ENCODE measurements at regions not wholly inside any gene's neighbourhood (a gene's known extent, or its start where the extent isn't known, plus 50 kb on each side); places are given as distances from the start of the nearest gene placed in this dataset.

DNA sequence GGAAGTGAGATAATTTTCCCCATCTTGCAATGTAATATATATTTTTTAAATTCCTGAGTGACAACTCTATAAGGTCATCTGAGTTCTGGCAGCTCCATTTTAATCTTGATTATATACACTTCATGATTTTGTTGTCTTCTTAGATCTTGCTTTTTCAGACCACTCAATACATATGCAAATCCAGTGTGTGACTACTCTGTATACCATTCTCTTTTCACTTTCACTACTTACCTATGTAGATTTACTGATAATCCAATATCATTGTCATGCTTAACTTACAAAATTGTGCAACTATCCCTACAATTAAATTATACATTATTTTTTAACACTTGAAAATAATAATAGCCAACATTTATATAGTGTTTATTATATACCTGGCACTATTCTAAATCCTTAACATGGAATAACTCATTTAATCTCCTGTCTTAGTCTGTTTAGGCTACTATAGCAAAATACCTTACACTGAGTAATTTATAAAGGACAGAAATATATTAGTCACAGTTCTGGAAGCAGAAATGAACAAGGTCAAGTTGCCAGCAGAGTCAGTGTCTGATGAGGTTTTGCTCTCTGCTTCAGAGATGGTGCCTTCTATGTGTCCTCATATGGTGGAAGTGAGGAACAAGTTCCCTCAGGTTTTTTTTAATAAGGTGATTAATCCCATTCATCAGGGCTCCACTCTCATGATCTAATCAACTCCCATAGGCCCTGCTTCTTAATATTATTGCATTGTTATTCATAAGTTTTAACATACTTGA, 338.5 kb downstream of the TUSC7 start:
- DNase-seq (ENCODE audit: low read depth in 1 of 2, low spot score in 2 of 2) (no peak), FAIRE-seq (no peak)
- H3K56ac ChIP-seq (replicated peaks; ENCODE audit: insufficient read length, low read depth, low read length) = no peak overlapping the region
- CTCF ChIA-PET (ENCODE audit: partially characterized antibody) = no interaction called here
- POLR2A ChIA-PET (ENCODE audit: partially characterized antibody) = no interaction called here
- no peak overlapping the region for H3K4ac ChIP-seq (replicated peaks; ENCODE audit: insufficient read length, low read depth, low read length)
- no peak overlapping the region for H4K91ac ChIP-seq (replicated peaks; ENCODE audit: insufficient read length, low read length)
- no peak overlapping the region for H3K18ac ChIP-seq (ENCODE audit: extremely low read depth, low read length)
- peaks cover 3 to 10% of the 10 kb centered on the region in 2 experiments; a peak in 2 of 4 replicates for H3K9me3 ChIP-seq (ENCODE audit: insufficient read depth in 2 of 2, low read depth in 1 of 2, low read length in 1 of 2)
- H3K9ac ChIP-seq (replicated peaks in 1 of 4; ENCODE audit: extremely low read depth in 1 of 4, low read depth in 3 of 4, low read length in 3 of 4) = no peak overlapping the region
- H3K79me2 ChIP-seq (ENCODE audit: control insufficient read depth in 1 of 2, insufficient read depth in 2 of 2, low read length in 2 of 2) = no peaks in the 10 kb centered on the region
- H3K14ac ChIP-seq (ENCODE audit: insufficient read length) = no peak overlapping the region
- H2BK120ac ChIP-seq (replicated peaks; ENCODE audit: low read depth, low read length) = no peak overlapping the region
- no peak overlapping the region for H2AFZ ChIP-seq (ENCODE audit: low read length)
- no peak overlapping the region; the same call in 1 of the 2 replicates for H3K27ac ChIP-seq (ENCODE audit: low read depth, low read length)
- no peak overlapping the region for H2BK12ac ChIP-seq (ENCODE audit: low read depth, low read length)
- H3K23ac ChIP-seq (ENCODE audit: insufficient read length) = no peak overlapping the region
- H3K23me2 ChIP-seq (ENCODE audit: low read depth, low read length) = no peaks in the 10 kb centered on the region
- H3K27me3 ChIP-seq (replicated peaks in 1 of 4; ENCODE audit: control insufficient read depth in 3 of 4, extremely low read depth in 1 of 4, insufficient read depth in 3 of 4, low read length in 3 of 4) = no peaks in the 10 kb centered on the region
- H4K8ac ChIP-seq (ENCODE audit: extremely low read depth, insufficient read depth, low read length) = no peak overlapping the region; the same call in 1 of the 2 replicates
- no peak overlapping the region for H3K4me3 ChIP-seq (ENCODE audit: extremely low read depth in 1 of 4, insufficient read depth in 2 of 4, low read depth in 3 of 4, low read length in 4 of 4)
- H2BK15ac ChIP-seq (ENCODE audit: low read length) = no peak overlapping the region
- no peaks in the 10 kb centered on the region for H3K79me1 ChIP-seq (ENCODE audit: low read depth, low read length)
- no peak overlapping the region for H4K5ac ChIP-seq (ENCODE audit: insufficient read length, low read depth, low read length)
- no peaks in the 10 kb centered on the region for H3K36me3 ChIP-seq (ENCODE audit: control insufficient read depth in 2 of 4, insufficient read depth in 4 of 4, low read length in 3 of 4)
- H2AK5ac ChIP-seq (ENCODE audit: low read depth, low read length) = no peak overlapping the region
- H3K4me1 ChIP-seq (replicated peaks in 1 of 4; ENCODE audit: control insufficient read depth in 3 of 4, insufficient read depth in 4 of 4, low read length in 3 of 4) = peaks cover 0 to 7% (median 3%) of the 10 kb centered on the region in 4 experiments; a peak in 3 of 7 replicates
- H3K4me2 ChIP-seq (ENCODE audit: insufficient read depth in 1 of 2, low read depth in 2 of 2, low read length in 2 of 2) = no peak overlapping the region
- no peak overlapping the region for H2BK5ac ChIP-seq (ENCODE audit: low read depth, low read length)
- H2BK20ac ChIP-seq (ENCODE audit: low read length) = no peak overlapping the region
- H4K20me1 ChIP-seq (replicated peaks in 1 of 2; ENCODE audit: control insufficient read depth in 1 of 2, insufficient read depth in 2 of 2, low read length in 2 of 2) = no peaks in the 10 kb centered on the region
- TF ChIP-seq MAFK (IDR thresholded peaks at IDR 0.05; ENCODE audit: low read depth, low read length) = no peak
- no peak for TF ChIP-seq SP4 (IDR thresholded peaks at IDR 0.05; ENCODE audit: low read length)
- TF ChIP-seq, protein P1, sequence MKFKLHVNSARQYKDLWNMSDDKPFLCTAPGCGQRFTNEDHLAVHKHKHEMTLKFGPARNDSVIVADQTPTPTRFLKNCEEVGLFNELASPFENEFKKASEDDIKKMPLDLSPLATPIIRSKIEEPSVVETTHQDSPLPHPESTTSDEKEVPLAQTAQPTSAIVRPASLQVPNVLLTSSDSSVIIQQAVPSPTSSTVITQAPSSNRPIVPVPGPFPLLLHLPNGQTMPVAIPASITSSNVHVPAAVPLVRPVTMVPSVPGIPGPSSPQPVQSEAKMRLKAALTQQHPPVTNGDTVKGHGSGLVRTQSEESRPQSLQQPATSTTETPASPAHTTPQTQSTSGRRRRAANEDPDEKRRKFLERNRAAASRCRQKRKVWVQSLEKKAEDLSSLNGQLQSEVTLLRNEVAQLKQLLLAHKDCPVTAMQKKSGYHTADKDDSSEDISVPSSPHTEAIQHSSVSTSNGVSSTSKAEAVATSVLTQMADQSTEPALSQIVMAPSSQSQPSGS (IDR thresholded peaks at IDR 0.05; ENCODE audit: low read length) = no peak
- TF ChIP-seq CBX5 (IDR thresholded peaks at IDR 0.05; ENCODE audit: low read depth, low read length) = no peak
- TF ChIP-seq TCF12 (IDR thresholded peaks at IDR 0.05; ENCODE audit: low read depth, low read length) = no peak
- no peak for TF ChIP-seq JUN (IDR thresholded peaks at IDR 0.05; ENCODE audit: low read depth, low read length)
- no peak for TF ChIP-seq FOSL1 (IDR thresholded peaks at IDR 0.05; ENCODE audit: insufficient read depth, low read depth, low read length)
- TF ChIP-seq TAF1 (IDR thresholded peaks at IDR 0.05; ENCODE audit: low read depth, low read length) = no peak
- TF ChIP-seq PHF8 (conservative IDR thresholded peaks at IDR 0.05; ENCODE audit: low read depth, low read length) = no peak
- TF ChIP-seq, protein P2, sequence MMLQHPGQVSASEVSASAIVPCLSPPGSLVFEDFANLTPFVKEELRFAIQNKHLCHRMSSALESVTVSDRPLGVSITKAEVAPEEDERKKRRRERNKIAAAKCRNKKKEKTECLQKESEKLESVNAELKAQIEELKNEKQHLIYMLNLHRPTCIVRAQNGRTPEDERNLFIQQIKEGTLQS (IDR thresholded peaks at IDR 0.05; ENCODE audit: insufficient read depth, low read depth, low read length) = no peak
- TF ChIP-seq POU5F1 (IDR thresholded peaks at IDR 0.05; ENCODE audit: low read depth, low read length) = no peak
- TF ChIP-seq YY1 (IDR thresholded peaks at IDR 0.05; ENCODE audit: low read depth, low read length) = no peak
- TF ChIP-seq SRF (IDR thresholded peaks at IDR 0.05; ENCODE audit: low read depth, low read length) = no peak
